Tibial artery (tissue), 4 donors: ENCODE measurements at regions not wholly inside any gene's neighbourhood (a gene's known extent, or its start where the extent isn't known, plus 50 kb on each side); places are given as distances from the start of the nearest gene placed in this dataset.
A peak's percentile ranks its signal among the peaks of the same experiment; 100 is the strongest.

Experiments used
- DNase-seq, 2 donors: peaks; one replicate each; pipeline ENCODE4 v3.0.0-alpha.2; 2019
- H3K27ac ChIP-seq, 2 donors: fragments of 200-600 bp; sonication (generic) in 1 of 2; 1 replicate in 1 of 2; 2 replicates in 1 of 2; pipeline ENCODE4 v1.5.1; 2018 to 2019; ENCODE audit warnings: mild to moderate bottlenecking in 1 of 2
- H3K27me3 ChIP-seq, 2 donors: fragments of 200-600 bp; sonication (generic) in 1 of 2; one replicate each; pipeline versions ENCODE4 v1.5.1 to v1.6.0; 2016 to 2019
- H3K36me3 ChIP-seq, 3 donors: fragments of 200-600 bp; sonication (generic) in 2 of 3; one replicate each; pipeline ENCODE4 v1.5.1; 2016 to 2019; ENCODE audit warnings: mild to moderate bottlenecking in 2 of 3
- H3K4me1 ChIP-seq, 4 donors: fragments of 200-600 bp; sonication (generic) in 2 of 4; 1 replicate in 3 of 4; 2 replicates in 1 of 4; pipeline ENCODE4 v1.5.1; 2016 to 2019
- H3K4me3 ChIP-seq, 2 donors: fragments of 200-600 bp; sonication (generic) in 1 of 2; 1 replicate in 1 of 2; 2 replicates in 1 of 2; pipeline ENCODE4 v1.5.1; 2018 to 2019; ENCODE audit warnings: mild to moderate bottlenecking in 2 of 2
- H3K9me3 ChIP-seq, 3 donors: fragments of 200-600 bp; sonication (generic) in 1 of 3; one replicate each; pipeline ENCODE4 v1.5.1; 2016 to 2019
- CTCF ChIP-seq, 2 experiments: fragments of 200-600 bp in 1 of 2; fragments of 450-650 bp in 1 of 2; IDR thresholded peaks; one replicate each; pipeline ENCODE4 v1.5.1; 2017 to 2019; ENCODE audit warnings: antibody characterized with exemption in 2 of 2, mild to moderate bottlenecking in 1 of 2, moderate library complexity in 1 of 2
- intact Hi-C: fragments of 100-400 bp; cut with DNase I; formaldehyde crosslinking; loops from one replicate; pipeline ENCODE4 v1.15.0; 2023; ENCODE audit warnings: low total_unique reads

GRCh38 chr10:78524342-78524741, 490.7 kb downstream of the RPS24 start:
- H3K27me3 ChIP-seq, result no peaks in the 10 kb centered on the region
- no peak overlapping the region for H3K27ac ChIP-seq
- no peaks in the 10 kb centered on the region for H3K9me3 ChIP-seq
- no peaks in the 10 kb centered on the region for H3K4me1 ChIP-seq
- no peak for TF ChIP-seq CTCF (IDR thresholded peaks at IDR 0.05)
- no peak for DNase-seq
- no peaks in the 10 kb centered on the region for H3K36me3 ChIP-seq
- H3K4me3 ChIP-seq, result no peak overlapping the region
- intact Hi-C loops, result no loop called here

- no peaks in the 10 kb centered on the region for H3K9me3 ChIP-seq
- DNase-seq, result peak in 1 of 2 donors; percentile 43
- H3K4me1 ChIP-seq, result no peaks in the 10 kb centered on the region
- H3K4me3 ChIP-seq, result no peak overlapping the region
- H3K27ac ChIP-seq, result no peak overlapping the region
- TF ChIP-seq CTCF (IDR thresholded peaks at IDR 0.05), result no peak
- no peaks in the 10 kb centered on the region for H3K36me3 ChIP-seq
- H3K27me3 ChIP-seq, result no peaks in the 10 kb centered on the region
- intact Hi-C loops, result no loop called here
Observed at GRCh38 chr10:78524941-78525340, 491.3 kb downstream of the RPS24 start.

GRCh38 chr10:78526347-78526746, 492.7 kb downstream of the RPS24 start:
- TF ChIP-seq CTCF (IDR thresholded peaks at IDR 0.05), result no peak
- Histone ChIP-seq H3K9me3 (no peaks in the 10 kb centered on the region), H3K27me3 (no peaks in the 10 kb centered on the region), H3K4me3 (no peak overlapping the region), H3K27ac (no peak overlapping the region), H3K4me1 (no peaks in the 10 kb centered on the region), H3K36me3 (no peaks in the 10 kb centered on the region)
- intact Hi-C loops, result no loop called here
- DNase-seq, result no peak

DNA sequence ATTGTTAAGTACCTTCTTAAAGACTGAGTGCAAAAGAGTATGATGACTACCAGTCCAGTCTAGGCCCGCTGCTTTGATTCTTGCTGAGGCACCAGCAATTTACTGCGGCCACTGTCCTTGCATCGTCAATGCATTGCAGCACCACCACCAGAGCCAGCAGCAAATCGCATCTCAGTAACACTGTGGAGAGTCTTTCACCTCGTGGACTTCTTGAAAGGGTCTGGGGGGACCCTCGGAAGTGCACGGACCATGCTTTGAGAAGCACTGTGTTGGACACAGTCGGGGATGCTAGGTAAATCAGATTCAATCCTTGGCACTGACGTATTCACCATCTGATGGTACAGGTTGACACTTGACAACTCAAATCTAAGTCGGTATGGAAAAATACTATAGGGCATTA, 493.6 kb downstream of the RPS24 start:
- peak in 1 of 2 donors; percentile 28 for DNase-seq
- no peak overlapping the region for H3K27ac ChIP-seq
- H3K4me3 ChIP-seq, result no peak overlapping the region
- no peaks in the 10 kb centered on the region for H3K9me3 ChIP-seq
- no peaks in the 10 kb centered on the region for H3K27me3 ChIP-seq
- no peak for TF ChIP-seq CTCF (IDR thresholded peaks at IDR 0.05)
- H3K36me3 ChIP-seq, result no peaks in the 10 kb centered on the region
- intact Hi-C loops, result no loop called here
- H3K4me1 ChIP-seq, result no peaks in the 10 kb centered on the region

DNA sequence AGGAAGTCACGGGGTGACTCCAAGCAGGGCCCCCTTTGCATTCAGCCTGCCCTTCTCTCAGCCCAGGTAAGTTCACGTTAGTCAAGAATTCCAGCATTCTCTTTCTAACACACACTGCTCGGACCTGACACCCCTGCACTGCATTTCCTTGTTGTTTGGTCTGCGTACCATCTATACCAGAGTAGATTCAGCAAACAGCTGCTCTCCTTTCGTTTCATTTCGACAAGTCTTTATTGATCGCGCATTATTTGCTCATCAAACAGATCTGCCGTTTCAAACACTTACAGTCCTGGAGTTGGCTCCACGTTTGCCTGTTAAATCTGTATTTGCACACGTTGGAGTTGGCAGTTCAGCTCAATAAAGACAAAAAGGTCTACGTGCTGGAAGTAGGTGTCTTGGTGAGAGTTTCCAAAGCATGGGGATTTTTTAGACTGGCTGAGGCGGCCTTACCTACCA, 495.1 kb downstream of the RPS24 start:
- Histone ChIP-seq H3K4me1 (no peaks in the 10 kb centered on the region), H3K27me3 (no peaks in the 10 kb centered on the region), H3K4me3 (no peak overlapping the region), H3K9me3 (no peaks in the 10 kb centered on the region), H3K27ac (no peak overlapping the region), H3K36me3 (no peaks in the 10 kb centered on the region)
- DNase-seq, result peak in 1 of 2 donors; percentile 31
- TF ChIP-seq CTCF (IDR thresholded peaks at IDR 0.05), result no peak
- intact Hi-C loops, result no loop called here

GRCh38 chr10:78529262-78529661, 495.6 kb downstream of the RPS24 start:
- Histone ChIP-seq H3K27me3 (no peaks in the 10 kb centered on the region), H3K36me3 (no peaks in the 10 kb centered on the region), H3K4me3 (no peak overlapping the region), H3K27ac (no peak overlapping the region), H3K9me3 (no peaks in the 10 kb centered on the region), H3K4me1 (no peaks in the 10 kb centered on the region)
- peak in 1 of 2 donors; percentile 1 for DNase-seq
- no peak for TF ChIP-seq CTCF (IDR thresholded peaks at IDR 0.05)
- intact Hi-C loops, result no loop called here
